Activated naive CD8-positive, alpha-beta T cell treated with anti-CD3 and anti-CD28 coated beads, Interleukin-2, amount 10 ng/mL, durations not matched to agents 7 days and 5 days (primary cell): ENCODE measurements at regions not wholly inside any gene's neighbourhood (a gene's known extent, or its start where the extent isn't known, plus 50 kb on each side); places are given as distances from the start of the nearest gene placed in this dataset.

Source experiments
- ATAC-seq: fragments of 150-1000 bp; cut with Tn5 transposase; one replicate; pipeline ENCODE4 v1.10.0; 2021; ENCODE audit warnings: low read depth, moderate library complexity
- POLR2A ChIA-PET: fragments of 350-600 bp; sonication (Branson Sonifier 250); formaldehyde crosslinking; loops from one replicate; lab custom pipeline; 2021; ENCODE audit warnings: antibody characterized with exemption; lab: Charles Lee
- DNase-seq: peaks from one replicate; pipeline ENCODE4 v3.0.0; 2021
- H3K27ac Mint-ChIP-seq: one replicate; pipeline ENCODE4 v1.8.0; 2022; ENCODE audit warnings: mild to moderate bottlenecking, mixed read lengths
- H3K27me3 Mint-ChIP-seq: one replicate; pipeline ENCODE4 v1.8.0; 2022; ENCODE audit warnings: mild to moderate bottlenecking, moderate library complexity, mixed read lengths
- H3K36me3 Mint-ChIP-seq: one replicate; pipeline ENCODE4 v1.8.0; 2021; ENCODE audit warnings: mild to moderate bottlenecking, mixed read lengths
- H3K4me1 Mint-ChIP-seq: one replicate; pipeline ENCODE4 v1.8.0; 2021; ENCODE audit warnings: mixed read lengths
- H3K4me3 Mint-ChIP-seq: one replicate; pipeline ENCODE4 v1.8.0; 2022; ENCODE audit warnings: mild to moderate bottlenecking, moderate library complexity, mixed read lengths
- H3K9me3 Mint-ChIP-seq: one replicate; pipeline ENCODE4 v1.8.0; 2021; ENCODE audit warnings: mixed read lengths

- DNase-seq, result no peak
- POLR2A ChIA-PET, result no interaction called here
- H3K36me3 Mint-ChIP-seq, result no peaks in the 10 kb centered on the region
- H3K27me3 Mint-ChIP-seq, result no peaks in the 10 kb centered on the region
- no peaks in the 10 kb centered on the region for H3K4me1 Mint-ChIP-seq
- no peak overlapping the region for H3K27ac Mint-ChIP-seq
- H3K4me3 Mint-ChIP-seq, result no peak overlapping the region
- H3K9me3 Mint-ChIP-seq, result no peaks in the 10 kb centered on the region
- no peak for ATAC-seq
These were observed 754.1 kb downstream of the QKI start for GRCh38 chr6:164168595-164168994.

GRCh38 chr6:164167873-164168405 is 753.4 kb downstream of the QKI start:
- no peak for DNase-seq
- ATAC-seq, result no peak
- POLR2A ChIA-PET, result no interaction called here
- Mint-ChIP-seq H3K27ac (no peak overlapping the region), H3K36me3 (no peaks in the 10 kb centered on the region), H3K9me3 (no peaks in the 10 kb centered on the region), H3K27me3 (no peaks in the 10 kb centered on the region), H3K4me1 (no peaks in the 10 kb centered on the region), H3K4me3 (no peak overlapping the region)

- ATAC-seq (no peak), DNase-seq (no peak)
- POLR2A ChIA-PET, result no interaction called here
- no peak overlapping the region for H3K4me3 Mint-ChIP-seq
- no peaks in the 10 kb centered on the region for H3K4me1 Mint-ChIP-seq
- no peaks in the 10 kb centered on the region for H3K36me3 Mint-ChIP-seq
- no peaks in the 10 kb centered on the region for H3K27me3 Mint-ChIP-seq
- no peak overlapping the region for H3K27ac Mint-ChIP-seq
- no peaks in the 10 kb centered on the region for H3K9me3 Mint-ChIP-seq
These were observed 752.5 kb downstream of the QKI start for GRCh38 chr6:164166996-164167395.

- no peak overlapping the region for H3K4me3 Mint-ChIP-seq
- H3K27ac Mint-ChIP-seq, result no peak overlapping the region
- no peaks in the 10 kb centered on the region for H3K27me3 Mint-ChIP-seq
- H3K4me1 Mint-ChIP-seq, result no peaks in the 10 kb centered on the region
- DNase-seq (no peak), ATAC-seq (no peak)
- no peaks in the 10 kb centered on the region for H3K36me3 Mint-ChIP-seq
- POLR2A ChIA-PET, result no interaction called here
- H3K9me3 Mint-ChIP-seq, result no peaks in the 10 kb centered on the region
These were observed 752.0 kb downstream of the QKI start for GRCh38 chr6:164166515-164166914.

- POLR2A ChIA-PET, result no interaction called here
- Mint-ChIP-seq H3K4me1 (no peaks in the 10 kb centered on the region), H3K4me3 (no peak overlapping the region), H3K36me3 (no peaks in the 10 kb centered on the region), H3K9me3 (no peaks in the 10 kb centered on the region), H3K27me3 (no peaks in the 10 kb centered on the region), H3K27ac (no peak overlapping the region)
- ATAC-seq (no peak), DNase-seq (no peak)
These were observed 750.4 kb downstream of the QKI start for GRCh38 chr6:164164876-164165275.

GRCh38 chr6:164163239-164163638 is 748.7 kb downstream of the QKI start:
- H3K27me3 Mint-ChIP-seq, result no peaks in the 10 kb centered on the region
- H3K27ac Mint-ChIP-seq, result no peak overlapping the region
- ATAC-seq (no peak), DNase-seq (no peak)
- POLR2A ChIA-PET, result no interaction called here
- H3K9me3 Mint-ChIP-seq, result peaks cover 3% of the 10 kb centered on the region
- no peaks in the 10 kb centered on the region for H3K36me3 Mint-ChIP-seq
- no peak overlapping the region for H3K4me3 Mint-ChIP-seq
- H3K4me1 Mint-ChIP-seq, result no peaks in the 10 kb centered on the region

- Mint-ChIP-seq H3K4me3 (no peak overlapping the region), H3K36me3 (no peaks in the 10 kb centered on the region), H3K27me3 (no peaks in the 10 kb centered on the region), H3K9me3 (peaks cover 3% of the 10 kb centered on the region), H3K4me1 (no peaks in the 10 kb centered on the region), H3K27ac (no peak overlapping the region)
- POLR2A ChIA-PET, result no interaction called here
- DNase-seq, result no peak
- no peak for ATAC-seq
These were observed 744.5 kb downstream of the QKI start for GRCh38 chr6:164159061-164159460.

- DNase-seq (no peak), ATAC-seq (no peak)
- Mint-ChIP-seq H3K27ac (no peak overlapping the region), H3K9me3 (peaks cover 3% of the 10 kb centered on the region), H3K4me3 (no peak overlapping the region), H3K36me3 (no peaks in the 10 kb centered on the region), H3K27me3 (no peaks in the 10 kb centered on the region), H3K4me1 (no peaks in the 10 kb centered on the region)
- POLR2A ChIA-PET, result no interaction called here
These were observed 740.1 kb downstream of the QKI start for GRCh38 chr6:164154588-164154987.

- no peaks in the 10 kb centered on the region for H3K9me3 Mint-ChIP-seq
- POLR2A ChIA-PET, result no interaction called here
- no peak overlapping the region for H3K27ac Mint-ChIP-seq
- no peak overlapping the region for H3K4me3 Mint-ChIP-seq
- DNase-seq (no peak), ATAC-seq (no peak)
- no peaks in the 10 kb centered on the region for H3K36me3 Mint-ChIP-seq
- no peaks in the 10 kb centered on the region for H3K4me1 Mint-ChIP-seq
- H3K27me3 Mint-ChIP-seq, result no peaks in the 10 kb centered on the region
These were observed 738.1 kb downstream of the QKI start for GRCh38 chr6:164152611-164153010.

- H3K4me3 Mint-ChIP-seq, result no peak overlapping the region
- no peaks in the 10 kb centered on the region for H3K9me3 Mint-ChIP-seq
- H3K27ac Mint-ChIP-seq, result no peak overlapping the region
- ATAC-seq (no peak), DNase-seq (no peak)
- no peaks in the 10 kb centered on the region for H3K4me1 Mint-ChIP-seq
- POLR2A ChIA-PET, result no interaction called here
- no peaks in the 10 kb centered on the region for H3K27me3 Mint-ChIP-seq
- no peaks in the 10 kb centered on the region for H3K36me3 Mint-ChIP-seq
These were observed 736.9 kb downstream of the QKI start for GRCh38 chr6:164151161-164152120.

GRCh38 chr6:164150232-164150631 is 735.7 kb downstream of the QKI start:
- H3K27ac Mint-ChIP-seq, result no peak overlapping the region
- ATAC-seq (no peak), DNase-seq (no peak)
- H3K36me3 Mint-ChIP-seq, result no peaks in the 10 kb centered on the region
- H3K9me3 Mint-ChIP-seq, result no peaks in the 10 kb centered on the region
- POLR2A ChIA-PET, result no interaction called here
- H3K4me3 Mint-ChIP-seq, result no peak overlapping the region
- H3K27me3 Mint-ChIP-seq, result peaks cover 1% of the 10 kb centered on the region
- no peaks in the 10 kb centered on the region for H3K4me1 Mint-ChIP-seq

- POLR2A ChIA-PET, result no interaction called here
- H3K36me3 Mint-ChIP-seq, result no peaks in the 10 kb centered on the region
- no peak overlapping the region for H3K4me3 Mint-ChIP-seq
- no peaks in the 10 kb centered on the region for H3K4me1 Mint-ChIP-seq
- DNase-seq (no peak), ATAC-seq (no peak)
- H3K27ac Mint-ChIP-seq, result no peak overlapping the region
- H3K9me3 Mint-ChIP-seq, result no peaks in the 10 kb centered on the region
- H3K27me3 Mint-ChIP-seq, result peaks cover 1% of the 10 kb centered on the region
These were observed 734.3 kb downstream of the QKI start for GRCh38 chr6:164148788-164149187.

GRCh38 chr6:164144316-164144715 is 729.8 kb downstream of the QKI start:
- no peak overlapping the region for H3K4me3 Mint-ChIP-seq
- no peaks in the 10 kb centered on the region for H3K4me1 Mint-ChIP-seq
- ATAC-seq (no peak), DNase-seq (no peak)
- H3K27me3 Mint-ChIP-seq, result peaks cover 1% of the 10 kb centered on the region
- POLR2A ChIA-PET, result no interaction called here
- no peaks in the 10 kb centered on the region for H3K36me3 Mint-ChIP-seq
- no peak overlapping the region for H3K27ac Mint-ChIP-seq
- no peaks in the 10 kb centered on the region for H3K9me3 Mint-ChIP-seq

GRCh38 chr6:164142322-164142721 is 727.8 kb downstream of the QKI start:
- POLR2A ChIA-PET, result no interaction called here
- Mint-ChIP-seq H3K9me3 (no peaks in the 10 kb centered on the region), H3K27ac (no peak overlapping the region), H3K4me3 (no peak overlapping the region), H3K36me3 (no peaks in the 10 kb centered on the region), H3K4me1 (no peaks in the 10 kb centered on the region), H3K27me3 (peaks cover 1% of the 10 kb centered on the region)
- DNase-seq (no peak), ATAC-seq (no peak)
